K562 (cell line): ENCODE measurements at regions not wholly inside any gene's neighbourhood (a gene's known extent, or its start where the extent isn't known, plus 50 kb on each side); places are given as distances from the start of the nearest gene placed in this dataset.

Experiments
- CBFA2T3 ChIP-seq: fragments of 450-650 bp; IDR thresholded peaks from 2 replicates; pipeline ENCODE4 v1.6.1; 2017
- CCAR2 ChIP-seq: fragments of 200-400 bp; formaldehyde crosslinking; IDR thresholded peaks from 2 replicates; pipeline ENCODE4 v1.6.1; 2017; ENCODE audit warnings: mild to moderate bottlenecking, low read depth, low read length
- FOXA1 ChIP-seq: fragments of 450-650 bp; IDR thresholded peaks from 2 replicates; pipeline ENCODE4 v1.6.1; 2016; ENCODE audit warnings: mild to moderate bottlenecking, borderline replicate concordance
- HOMEZ ChIP-seq: fragments of 250-450 bp; sonication (Bioruptor Pico); IDR thresholded peaks from 2 replicates; pipeline ENCODE4 v1.4.0; 2020; ENCODE audit warnings: mild to moderate bottlenecking, moderate library complexity
- JUN ChIP-seq, 2 experiments: sonication (generic) in 1 of 2; formaldehyde crosslinking in 1 of 2; IDR thresholded peaks; 2 replicates each; pipeline versions ENCODE4 v1.6.1 to v1.8.0; 2012 to 2022; ENCODE audit warnings: borderline replicate concordance in 2 of 2, mild to moderate bottlenecking in 2 of 2, improper control_type of control experiment in 1 of 2, low read depth in 1 of 2, low read length in 1 of 2, missing genetic modification reagents in 1 of 2
- MBD1 ChIP-seq: fragments of 250-450 bp; sonication (Bioruptor Pico); IDR thresholded peaks from 2 replicates; pipeline ENCODE4 v1.8.0; 2022; ENCODE audit warnings: inconsistent platforms
- MLLT1 ChIP-seq, 2 experiments: fragments of 450-650 bp; IDR thresholded peaks; 2 replicates each; pipeline ENCODE4 v1.6.1; 2016
- MLX ChIP-seq, 2 experiments: fragments of 450-650 bp in 1 of 2; sonication (generic) in 1 of 2; formaldehyde crosslinking; conservative IDR thresholded peaks; 2 replicates each; pipeline versions ENCODE4 v1.4.0 to v1.8.1; 2020 to 2022; ENCODE audit warnings: mild to moderate bottlenecking in 1 of 2, missing genetic modification reagents in 1 of 2
- NCOA4 ChIP-seq: fragments of 450-650 bp; IDR thresholded peaks from 2 replicates; pipeline ENCODE4 v1.6.1; 2018; ENCODE audit warnings: mild to moderate bottlenecking; ENCODE audit not compliant: partially characterized antibody
- NR3C1 ChIP-seq: sonication (generic); formaldehyde crosslinking; IDR thresholded peaks from 2 replicates; pipeline ENCODE4 v1.8.1; 2022; ENCODE audit warnings: missing genetic modification reagents
- PBX2 ChIP-seq, 2 experiments: IDR thresholded peaks in 1 of 2; conservative IDR thresholded peaks in 1 of 2; 2 replicates each; pipeline ENCODE4 v1.6.1; 2016; ENCODE audit warnings: low read depth in 2 of 2, mild to moderate bottlenecking in 1 of 2, missing compliant biosample characterization in 1 of 2, missing genetic modification characterization in 1 of 2, moderate library complexity in 1 of 2
- POU5F1 ChIP-seq: fragments of 150-350 bp; IDR thresholded peaks from 2 replicates; pipeline ENCODE4 v1.6.1; 2014; ENCODE audit warnings: borderline replicate concordance, low read length, low read depth, mild to moderate bottlenecking; ENCODE audit not compliant: partially characterized antibody
- RNF2 ChIP-seq: sonication (generic); IDR thresholded peaks from 2 replicates; pipeline ENCODE4 v1.6.1; 2016
- TGIF2 ChIP-seq: sonication (generic); formaldehyde crosslinking; IDR thresholded peaks from 2 replicates; pipeline ENCODE4 v1.8.1; 2022; ENCODE audit warnings: mild to moderate bottlenecking, missing genetic modification reagents, moderate library complexity
- U2AF1 ChIP-seq: fragments of 200-400 bp; formaldehyde crosslinking; optimal IDR thresholded peaks from 2 replicates; pipeline ENCODE3; 2017; ENCODE audit warnings: mild to moderate bottlenecking, low read depth, low read length, moderate library complexity
- ZC3H11A ChIP-seq: IDR thresholded peaks from 2 replicates; pipeline ENCODE4 v1.6.1; 2012; ENCODE audit warnings: low read depth, low read length, improper control_type of control experiment
- ZNF134 ChIP-seq: fragments of 250-450 bp; sonication (Bioruptor Pico); conservative IDR thresholded peaks from 2 replicates; pipeline ENCODE4 v1.4.0; 2020
- ZNF644 ChIP-seq: fragments of 200-800 bp; sonication (Bioruptor generic); IDR thresholded peaks from 2 replicates; pipeline ENCODE4 v1.6.1; 2016; ENCODE audit warnings: low read depth, missing genetic modification characterization, missing compliant biosample characterization

GRCh38 chr15:95929232-95929846, 401.2 kb upstream of the NR2F2 start (continued):
- TF ChIP-seq ZC3H11A, result no peak
- peak; percentile 95 for TF ChIP-seq CBFA2T3
- TF ChIP-seq MBD1 (CRISPR knock-in tag), result peak; percentile 61; the same call in 1 of the 2 replicates
- no peak for TF ChIP-seq FOXA1
- TF ChIP-seq HOMEZ (CRISPR knock-in tag), result no peak
- no peak for TF ChIP-seq NR3C1
- TF ChIP-seq JUN (IDR thresholded peaks at IDR 0.05; ENCODE audit: borderline replicate concordance, low read depth, low read length), result peak; percentile 60; the same call in 1 of the 2 replicates
- peak; percentile 33; the same call in 1 of the 2 replicates for TF ChIP-seq JUN (CRISPR knock-in tag; IDR thresholded peaks at IDR 0.05; ENCODE audit: borderline replicate concordance)
- peak; percentile 91 for TF ChIP-seq ZNF644 (tag)
- TF ChIP-seq RNF2, result peak; percentile 99
- no peak for TF ChIP-seq CCAR2
- TF ChIP-seq TGIF2, result no peak
- TF ChIP-seq MLX (CRISPR knock-in tag; conservative IDR thresholded peaks at IDR 0.05), result no peak
- TF ChIP-seq PBX2 (CRISPR knock-in tag; IDR thresholded peaks at IDR 0.05; ENCODE audit: low read depth), result no peak
- 0 out of 2 replicates have a peak, but pooled peaks have one; percentile 13 for TF ChIP-seq PBX2 (tag; conservative IDR thresholded peaks at IDR 0.05; ENCODE audit: low read depth)
- no peak for TF ChIP-seq POU5F1
- peak; percentile 14; the same call in 1 of the 2 replicates for TF ChIP-seq ZNF134
- no peak for TF ChIP-seq U2AF1
- no peak for TF ChIP-seq NCOA4
- peak in 1 of 2 experiments; percentile 94; a peak in 2 of 4 replicates for TF ChIP-seq MLLT1 (IDR thresholded peaks at IDR 0.05)
